Panc1 (cell line): ENCODE measurements at regions not wholly inside any gene's neighbourhood (a gene's known extent, or its start where the extent isn't known, plus 50 kb on each side); places are given as distances from the start of the nearest gene placed in this dataset.

Experiments used
- ATAC-seq: fragments of 200-7000 bp; cut with Tn5 transposase; 2 replicates; pipeline ENCODE4 v1.9.1; 2020; ENCODE audit warnings: mild to moderate bottlenecking, moderate library complexity
- BruUV-seq: library from RNA; stranded (reverse); fragments of 400-500 nt; replicated peaks from 2 replicates; lab custom pipeline; 2021; lab: Mats Ljungman, UMichigan
- CTCF ChIA-PET: fragments of 300-600 bp; sonication (Branson Sonifier 250); formaldehyde crosslinking; loops from one replicate; lab custom pipeline; 2022; ENCODE audit warnings: antibody characterized with exemption; lab: Charles Lee
- POLR2A ChIA-PET: fragments of 300-600 bp; sonication (Branson Sonifier 250); formaldehyde crosslinking; loops from one replicate; lab custom pipeline; 2022; ENCODE audit warnings: antibody characterized with exemption; lab: Charles Lee
- DNase-seq: peaks from one replicate; pipeline ENCODE4 v3.0.0-alpha.2; 2010; ENCODE audit warnings: low read depth, low spot score
- H3K27ac ChIP-seq: 2 replicates; pipeline ENCODE4 v1.5.1; 2011; ENCODE audit warnings: mild to moderate bottlenecking, low read length, inconsistent platforms
- H3K27me3 ChIP-seq: fragments of 200-500 bp; sonication (Bioruptor generic); 2 replicates; pipeline ENCODE4 v1.6.0; 2014; ENCODE audit warnings: low read length, inconsistent platforms; ENCODE audit not compliant: control insufficient read depth, insufficient read depth
- H3K36me3 ChIP-seq: fragments of 200-500 bp; sonication (Bioruptor generic); 2 replicates; pipeline ENCODE4 v1.5.1; 2014; ENCODE audit warnings: inconsistent platforms, mild to moderate bottlenecking, low read length, moderate library complexity; ENCODE audit not compliant: control insufficient read depth, insufficient read depth
- H3K4me1 ChIP-seq: 2 replicates; pipeline ENCODE4 v1.5.1; 2011; ENCODE audit warnings: inconsistent platforms, mild to moderate bottlenecking, low read length, moderate library complexity; ENCODE audit not compliant: control insufficient read depth, insufficient read depth
- H3K4me3 ChIP-seq, 2 experiments: 2 replicates each; pipeline ENCODE4 v1.5.1; 2011 to 2012; ENCODE audit warnings: low read depth in 2 of 2, low read length in 2 of 2, mild to moderate bottlenecking in 2 of 2, inconsistent platforms in 1 of 2, moderate library complexity in 1 of 2
- H3K9me3 ChIP-seq: fragments of 200-500 bp; sonication (Bioruptor generic); 2 replicates; pipeline ENCODE4 v1.5.1; 2014; ENCODE audit warnings: low read depth, mild to moderate bottlenecking, inconsistent platforms, low read length, moderate library complexity; ENCODE audit not compliant: control insufficient read depth, insufficient read depth
- POLR2AphosphoS5 ChIP-seq: IDR thresholded peaks from 2 replicates; pipeline ENCODE4 v1.6.1; 2012; ENCODE audit warnings: mild to moderate bottlenecking, low read depth, low read length, moderate library complexity
- SIN3A ChIP-seq: IDR thresholded peaks from 2 replicates; pipeline ENCODE4 v1.6.1; 2012; ENCODE audit warnings: low read depth, mild to moderate bottlenecking, low read length, moderate library complexity, borderline replicate concordance; ENCODE audit not compliant: insufficient read depth
- TCF7L2 ChIP-seq: IDR thresholded peaks from 2 replicates; pipeline ENCODE4 v1.6.1; 2011; ENCODE audit warnings: mild to moderate bottlenecking, low read depth, low read length, inconsistent platforms
- in situ Hi-C: cut with HindIII; loops from 2 replicates; pipeline ENCODE4 v1.10.0; 2016; ENCODE audit warnings: low sequenced_read_pairs, low pct_unique_long_range_greater_than_20kb
- intact Hi-C: fragments of 100-400 bp; cut with micrococcal nuclease; formaldehyde crosslinking; loops from one replicate; pipeline ENCODE4 v1.10.0; 2022; ENCODE audit not compliant: unreplicated experiment
- TF ChIP-seq, protein P1 (sequence below), 2 experiments: IDR thresholded peaks; 2 replicates each; pipeline ENCODE4 v1.6.1; 2011 to 2012; ENCODE audit warnings: low read depth in 2 of 2, control low read depth in 1 of 2, low read length in 1 of 2, mild to moderate bottlenecking in 1 of 2, moderate library complexity in 1 of 2; ENCODE audit not compliant: insufficient read depth in 1 of 2
- TF ChIP-seq, protein P2 (sequence below): fragments of 450-650 bp; IDR thresholded peaks from 2 replicates; pipeline ENCODE4 v1.5.1; 2017; ENCODE audit warnings: mild to moderate bottlenecking

DNA sequence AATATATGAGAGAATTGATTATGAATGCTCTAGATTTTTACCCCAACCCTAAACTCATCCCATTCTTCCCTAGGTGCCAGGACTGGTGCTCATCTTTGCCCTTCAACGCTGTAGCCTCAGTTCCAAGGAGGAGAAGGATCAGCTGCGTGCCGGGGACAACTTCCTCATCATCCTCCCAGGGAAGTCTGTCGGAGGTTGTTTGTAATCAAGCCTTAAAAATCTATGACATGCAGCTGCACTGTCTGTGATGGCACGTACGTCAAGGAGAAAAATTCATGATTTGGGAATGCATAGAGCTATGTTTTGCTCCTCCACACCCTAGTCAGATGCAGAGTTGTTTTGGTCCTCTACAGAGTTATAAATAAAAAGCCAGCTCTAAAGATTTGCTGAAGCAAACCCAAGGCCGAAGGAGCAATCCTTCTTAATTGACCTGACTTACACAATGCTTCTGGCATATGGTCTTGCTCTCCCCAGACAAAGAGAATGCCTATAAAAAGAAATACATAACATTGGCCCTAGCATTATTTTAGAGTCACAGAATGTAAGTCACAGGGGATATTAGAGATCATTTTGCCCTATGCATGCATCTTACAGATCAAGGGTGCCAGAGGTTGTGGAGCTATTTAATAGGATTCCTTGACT lies 244.2 kb downstream of the HIVEP2 start:
- ChIA-PET CTCF (no interaction called here), POLR2A (interaction anchor here (0.6 kb wide), 1 partner anchor 85 kb away, joined by 3 read pairs; no protein-coding TSS in a partner anchor)
- Histone ChIP-seq H3K27me3 (no peaks in the 10 kb centered on the region), H3K9me3 (no peaks in the 10 kb centered on the region), H3K4me3 (no peak overlapping the region), H3K27ac (no peak overlapping the region), H3K36me3 (no peaks in the 10 kb centered on the region), H3K4me1 (no peaks in the 10 kb centered on the region)
- DNase-seq (no peak), ATAC-seq (no peak)
- in situ Hi-C loops: no loop called here
- TF ChIP-seq, protein P1, sequence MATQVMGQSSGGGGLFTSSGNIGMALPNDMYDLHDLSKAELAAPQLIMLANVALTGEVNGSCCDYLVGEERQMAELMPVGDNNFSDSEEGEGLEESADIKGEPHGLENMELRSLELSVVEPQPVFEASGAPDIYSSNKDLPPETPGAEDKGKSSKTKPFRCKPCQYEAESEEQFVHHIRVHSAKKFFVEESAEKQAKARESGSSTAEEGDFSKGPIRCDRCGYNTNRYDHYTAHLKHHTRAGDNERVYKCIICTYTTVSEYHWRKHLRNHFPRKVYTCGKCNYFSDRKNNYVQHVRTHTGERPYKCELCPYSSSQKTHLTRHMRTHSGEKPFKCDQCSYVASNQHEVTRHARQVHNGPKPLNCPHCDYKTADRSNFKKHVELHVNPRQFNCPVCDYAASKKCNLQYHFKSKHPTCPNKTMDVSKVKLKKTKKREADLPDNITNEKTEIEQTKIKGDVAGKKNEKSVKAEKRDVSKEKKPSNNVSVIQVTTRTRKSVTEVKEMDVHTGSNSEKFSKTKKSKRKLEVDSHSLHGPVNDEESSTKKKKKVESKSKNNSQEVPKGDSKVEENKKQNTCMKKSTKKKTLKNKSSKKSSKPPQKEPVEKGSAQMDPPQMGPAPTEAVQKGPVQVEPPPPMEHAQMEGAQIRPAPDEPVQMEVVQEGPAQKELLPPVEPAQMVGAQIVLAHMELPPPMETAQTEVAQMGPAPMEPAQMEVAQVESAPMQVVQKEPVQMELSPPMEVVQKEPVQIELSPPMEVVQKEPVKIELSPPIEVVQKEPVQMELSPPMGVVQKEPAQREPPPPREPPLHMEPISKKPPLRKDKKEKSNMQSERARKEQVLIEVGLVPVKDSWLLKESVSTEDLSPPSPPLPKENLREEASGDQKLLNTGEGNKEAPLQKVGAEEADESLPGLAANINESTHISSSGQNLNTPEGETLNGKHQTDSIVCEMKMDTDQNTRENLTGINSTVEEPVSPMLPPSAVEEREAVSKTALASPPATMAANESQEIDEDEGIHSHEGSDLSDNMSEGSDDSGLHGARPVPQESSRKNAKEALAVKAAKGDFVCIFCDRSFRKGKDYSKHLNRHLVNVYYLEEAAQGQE (IDR thresholded peaks at IDR 0.05; ENCODE audit: insufficient read depth in 1 of 2, low read depth in 2 of 2, low read length in 1 of 2): no peak
- no peak for TF ChIP-seq POLR2AphosphoS5
- no peak for TF ChIP-seq SIN3A
- TF ChIP-seq TCF7L2: no peak
- TF ChIP-seq, protein P2, sequence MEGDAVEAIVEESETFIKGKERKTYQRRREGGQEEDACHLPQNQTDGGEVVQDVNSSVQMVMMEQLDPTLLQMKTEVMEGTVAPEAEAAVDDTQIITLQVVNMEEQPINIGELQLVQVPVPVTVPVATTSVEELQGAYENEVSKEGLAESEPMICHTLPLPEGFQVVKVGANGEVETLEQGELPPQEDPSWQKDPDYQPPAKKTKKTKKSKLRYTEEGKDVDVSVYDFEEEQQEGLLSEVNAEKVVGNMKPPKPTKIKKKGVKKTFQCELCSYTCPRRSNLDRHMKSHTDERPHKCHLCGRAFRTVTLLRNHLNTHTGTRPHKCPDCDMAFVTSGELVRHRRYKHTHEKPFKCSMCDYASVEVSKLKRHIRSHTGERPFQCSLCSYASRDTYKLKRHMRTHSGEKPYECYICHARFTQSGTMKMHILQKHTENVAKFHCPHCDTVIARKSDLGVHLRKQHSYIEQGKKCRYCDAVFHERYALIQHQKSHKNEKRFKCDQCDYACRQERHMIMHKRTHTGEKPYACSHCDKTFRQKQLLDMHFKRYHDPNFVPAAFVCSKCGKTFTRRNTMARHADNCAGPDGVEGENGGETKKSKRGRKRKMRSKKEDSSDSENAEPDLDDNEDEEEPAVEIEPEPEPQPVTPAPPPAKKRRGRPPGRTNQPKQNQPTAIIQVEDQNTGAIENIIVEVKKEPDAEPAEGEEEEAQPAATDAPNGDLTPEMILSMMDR: no peak
- no TSS peak for BruUV-seq
- intact Hi-C loops: no loop called here
